AG04450 (cell line): ENCODE measurements at regions not wholly inside any gene's neighbourhood (a gene's known extent, or its start where the extent isn't known, plus 50 kb on each side); places are given as distances from the start of the nearest gene placed in this dataset.

Source experiments
- CTCF ChIA-PET: fragments of 300-600, 350-600 bp; formaldehyde crosslinking; extraction: SDS; loops from one replicate; lab custom pipeline; 2022; ENCODE audit warnings: antibody characterized with exemption, inconsistent platforms; lab: Charles Lee
- POLR2A ChIA-PET: fragments of 350-600 bp; formaldehyde crosslinking; extraction: SDS; loops from one replicate; lab custom pipeline; 2021; ENCODE audit warnings: antibody characterized with exemption, inconsistent platforms; lab: Yijun Ruan, JAX
- DNase-seq: peaks from one replicate; pipeline ENCODE4 v3.0.0-alpha.2; 2011; ENCODE audit warnings: low read depth, low spot score
- H3K27ac ChIP-seq: one replicate; pipeline ENCODE4 v1.5.1; 2012; ENCODE audit warnings: low read depth, low read length, control low read depth
- H3K27me3 ChIP-seq: one replicate; pipeline ENCODE4 v1.6.0; 2012; ENCODE audit warnings: low read length; ENCODE audit not compliant: control insufficient read depth, insufficient read depth
- H3K4me3 ChIP-seq: 2 replicates; pipeline ENCODE4 v1.5.1; 2011; ENCODE audit warnings: mild to moderate bottlenecking, low read depth, low read length, control low read depth
- H3K9me3 ChIP-seq: 2 replicates; pipeline ENCODE4 v1.5.1; 2012; ENCODE audit warnings: low read length; ENCODE audit not compliant: control insufficient read depth, insufficient read depth
- CTCF ChIP-seq: IDR thresholded peaks from 2 replicates; pipeline ENCODE4 v1.5.1; 2011; ENCODE audit warnings: low read depth, low read length, control low read depth, inconsistent platforms

GRCh38 chr22:48850658-48851287, 976.9 kb downstream of the BRD1 start:
- H3K27ac ChIP-seq = no peak overlapping the region
- no peak for DNase-seq
- POLR2A ChIA-PET = no interaction called here
- no peak overlapping the region for H3K4me3 ChIP-seq
- peaks cover 92% of the 10 kb centered on the region for H3K9me3 ChIP-seq
- CTCF ChIA-PET = no interaction called here
- H3K27me3 ChIP-seq = no peaks in the 10 kb centered on the region
- no peak for TF ChIP-seq CTCF

GRCh38 chr22:48849963-48850657, 977.6 kb downstream of the BRD1 start:
- Histone ChIP-seq H3K27ac (no peak overlapping the region), H3K27me3 (no peaks in the 10 kb centered on the region), H3K4me3 (no peak overlapping the region), H3K9me3 (peaks cover 94% of the 10 kb centered on the region)
- POLR2A ChIA-PET = no interaction called here
- DNase-seq = no peak
- CTCF ChIA-PET = no interaction called here
- no peak for TF ChIP-seq CTCF

- Histone ChIP-seq H3K27ac (no peak overlapping the region), H3K4me3 (no peak overlapping the region), H3K27me3 (no peaks in the 10 kb centered on the region), H3K9me3 (peaks cover 94% of the 10 kb centered on the region)
- POLR2A ChIA-PET = no interaction called here
- DNase-seq = no peak
- no peak for TF ChIP-seq CTCF
- CTCF ChIA-PET = no interaction called here
Measured at GRCh38 chr22:48849219-48849912, 978.3 kb downstream of the BRD1 start.

- no peak for TF ChIP-seq CTCF
- Histone ChIP-seq H3K9me3 (peaks cover 95% of the 10 kb centered on the region), H3K27me3 (no peaks in the 10 kb centered on the region), H3K27ac (no peak overlapping the region), H3K4me3 (no peak overlapping the region)
- ChIA-PET POLR2A (no interaction called here), CTCF (no interaction called here)
- no peak for DNase-seq
Measured at GRCh38 chr22:48846200-48846599, 981.5 kb downstream of the BRD1 start.
